GM23338 (cell line): ENCODE measurements at regions not wholly inside any gene's neighbourhood (a gene's known extent, or its start where the extent isn't known, plus 50 kb on each side); places are given as distances from the start of the nearest gene placed in this dataset.

Experiments
- CREB1 ChIP-seq: fragments of 250-450 bp; sonication (Bioruptor Pico); IDR thresholded peaks from 2 replicates; pipeline ENCODE4 v1.5.0; 2020; ENCODE audit warnings: low read depth, mild to moderate bottlenecking, moderate library complexity
- EZH2phosphoT487 ChIP-seq: fragments of 200-600 bp; sonication (generic); IDR thresholded peaks from one replicate; pipeline ENCODE4 v1.8.1; 2018; ENCODE audit warnings: antibody characterized with exemption; ENCODE audit not compliant: unreplicated experiment
- JUNB ChIP-seq: IDR thresholded peaks from one replicate; pipeline ENCODE4 v1.6.1; 2016; ENCODE audit warnings: antibody characterized with exemption; ENCODE audit not compliant: unreplicated experiment
- NANOG ChIP-seq: IDR thresholded peaks from 2 replicates; pipeline ENCODE4 v1.6.1; 2016; ENCODE audit warnings: antibody characterized with exemption, borderline replicate concordance
- ZNF114 ChIP-seq: fragments of 250-450 bp; sonication (Bioruptor Pico); IDR thresholded peaks from 2 replicates; pipeline ENCODE4 v1.5.0; 2020; ENCODE audit warnings: mild to moderate bottlenecking, moderate library complexity
- ZNF331 ChIP-seq: fragments of 250-450 bp; sonication (Bioruptor Pico); IDR thresholded peaks from 2 replicates; pipeline ENCODE4 v1.5.0; 2020; ENCODE audit warnings: low read depth, mild to moderate bottlenecking, moderate library complexity
- TF ChIP-seq, protein P1 (sequence below): fragments of 250-450 bp; sonication (Bioruptor Pico); IDR thresholded peaks from 2 replicates; pipeline ENCODE4 v1.5.0; 2020; ENCODE audit warnings: mild to moderate bottlenecking, moderate library complexity
- TF ChIP-seq, protein P2 (sequence below): IDR thresholded peaks from 2 replicates; pipeline ENCODE4 v1.6.1; 2016; ENCODE audit warnings: antibody characterized with exemption
- TF ChIP-seq, protein P3 (sequence below), 2 experiments: fragments of 200-600 bp in 1 of 2; sonication (generic) in 1 of 2; conservative IDR thresholded peaks; 2 replicates each; pipeline versions ENCODE4 v1.5.1 to v1.6.1; 2016 to 2017; ENCODE audit warnings: antibody characterized with exemption in 2 of 2, low read depth in 2 of 2, mild to moderate bottlenecking in 2 of 2, moderate library complexity in 1 of 2

DNA sequence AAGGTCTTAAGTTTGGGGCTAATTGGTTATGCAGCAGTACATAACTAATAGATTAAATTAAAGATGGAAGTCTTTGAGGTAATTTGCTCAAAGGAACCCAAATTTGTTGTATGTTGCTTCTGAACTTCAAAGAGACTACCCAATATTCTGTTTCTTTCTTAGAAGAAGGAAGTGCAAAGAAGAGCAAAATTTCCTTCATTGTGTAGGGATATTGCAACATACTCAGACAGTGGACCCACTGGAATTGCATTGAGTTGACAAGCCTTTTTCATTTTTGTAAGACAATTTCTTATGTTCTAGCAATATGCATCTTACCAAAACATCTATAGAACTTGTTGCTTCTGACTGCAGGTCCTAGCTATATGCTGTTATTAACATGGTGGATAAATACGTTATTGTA is 527.8 kb downstream of the SH2D4B start (continued):
- TF ChIP-seq, protein P1, sequence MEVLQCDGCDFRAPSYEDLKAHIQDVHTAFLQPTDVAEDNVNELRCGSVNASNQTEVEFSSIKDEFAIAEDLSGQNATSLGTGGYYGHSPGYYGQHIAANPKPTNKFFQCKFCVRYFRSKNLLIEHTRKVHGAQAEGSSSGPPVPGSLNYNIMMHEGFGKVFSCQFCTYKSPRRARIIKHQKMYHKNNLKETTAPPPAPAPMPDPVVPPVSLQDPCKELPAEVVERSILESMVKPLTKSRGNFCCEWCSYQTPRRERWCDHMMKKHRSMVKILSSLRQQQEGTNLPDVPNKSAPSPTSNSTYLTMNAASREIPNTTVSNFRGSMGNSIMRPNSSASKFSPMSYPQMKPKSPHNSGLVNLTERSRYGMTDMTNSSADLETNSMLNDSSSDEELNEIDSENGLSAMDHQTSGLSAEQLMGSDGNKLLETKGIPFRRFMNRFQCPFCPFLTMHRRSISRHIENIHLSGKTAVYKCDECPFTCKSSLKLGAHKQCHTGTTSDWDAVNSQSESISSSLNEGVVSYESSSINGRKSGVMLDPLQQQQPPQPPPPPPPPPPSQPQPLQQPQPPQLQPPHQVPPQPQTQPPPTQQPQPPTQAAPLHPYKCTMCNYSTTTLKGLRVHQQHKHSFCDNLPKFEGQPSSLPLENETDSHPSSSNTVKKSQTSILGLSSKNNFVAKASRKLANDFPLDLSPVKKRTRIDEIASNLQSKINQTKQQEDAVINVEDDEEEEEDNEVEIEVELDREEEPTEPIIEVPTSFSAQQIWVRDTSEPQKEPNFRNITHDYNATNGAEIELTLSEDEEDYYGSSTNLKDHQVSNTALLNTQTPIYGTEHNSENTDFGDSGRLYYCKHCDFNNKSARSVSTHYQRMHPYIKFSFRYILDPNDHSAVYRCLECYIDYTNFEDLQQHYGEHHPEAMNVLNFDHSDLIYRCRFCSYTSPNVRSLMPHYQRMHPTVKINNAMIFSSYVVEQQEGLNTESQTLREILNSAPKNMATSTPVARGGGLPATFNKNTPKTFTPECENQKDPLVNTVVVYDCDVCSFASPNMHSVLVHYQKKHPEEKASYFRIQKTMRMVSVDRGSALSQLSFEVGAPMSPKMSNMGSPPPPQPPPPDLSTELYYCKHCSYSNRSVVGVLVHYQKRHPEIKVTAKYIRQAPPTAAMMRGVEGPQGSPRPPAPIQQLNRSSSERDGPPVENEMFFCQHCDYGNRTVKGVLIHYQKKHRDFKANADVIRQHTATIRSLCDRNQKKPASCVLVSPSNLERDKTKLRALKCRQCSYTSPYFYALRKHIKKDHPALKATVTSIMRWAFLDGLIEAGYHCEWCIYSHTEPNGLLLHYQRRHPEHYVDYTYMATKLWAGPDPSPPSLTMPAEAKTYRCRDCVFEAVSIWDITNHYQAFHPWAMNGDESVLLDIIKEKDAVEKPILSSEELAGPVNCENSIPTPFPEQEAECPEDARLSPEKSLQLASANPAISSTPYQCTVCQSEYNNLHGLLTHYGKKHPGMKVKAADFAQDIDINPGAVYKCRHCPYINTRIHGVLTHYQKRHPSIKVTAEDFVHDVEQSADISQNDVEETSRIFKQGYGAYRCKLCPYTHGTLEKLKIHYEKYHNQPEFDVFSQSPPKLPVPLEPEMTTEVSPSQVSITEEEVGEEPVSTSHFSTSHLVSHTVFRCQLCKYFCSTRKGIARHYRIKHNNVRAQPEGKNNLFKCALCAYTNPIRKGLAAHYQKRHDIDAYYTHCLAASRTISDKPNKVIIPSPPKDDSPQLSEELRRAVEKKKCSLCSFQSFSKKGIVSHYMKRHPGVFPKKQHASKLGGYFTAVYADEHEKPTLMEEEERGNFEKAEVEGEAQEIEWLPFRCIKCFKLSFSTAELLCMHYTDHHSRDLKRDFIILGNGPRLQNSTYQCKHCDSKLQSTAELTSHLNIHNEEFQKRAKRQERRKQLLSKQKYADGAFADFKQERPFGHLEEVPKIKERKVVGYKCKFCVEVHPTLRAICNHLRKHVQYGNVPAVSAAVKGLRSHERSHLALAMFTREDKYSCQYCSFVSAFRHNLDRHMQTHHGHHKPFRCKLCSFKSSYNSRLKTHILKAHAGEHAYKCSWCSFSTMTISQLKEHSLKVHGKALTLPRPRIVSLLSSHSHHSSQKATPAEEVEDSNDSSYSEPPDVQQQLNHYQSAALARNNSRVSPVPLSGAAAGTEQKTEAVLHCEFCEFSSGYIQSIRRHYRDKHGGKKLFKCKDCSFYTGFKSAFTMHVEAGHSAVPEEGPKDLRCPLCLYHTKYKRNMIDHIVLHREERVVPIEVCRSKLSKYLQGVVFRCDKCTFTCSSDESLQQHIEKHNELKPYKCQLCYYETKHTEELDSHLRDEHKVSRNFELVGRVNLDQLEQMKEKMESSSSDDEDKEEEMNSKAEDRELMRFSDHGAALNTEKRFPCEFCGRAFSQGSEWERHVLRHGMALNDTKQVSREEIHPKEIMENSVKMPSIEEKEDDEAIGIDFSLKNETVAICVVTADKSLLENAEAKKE (CRISPR knock-in tag), result no peak
- TF ChIP-seq ZNF331 (CRISPR knock-in tag) (no peak), CREB1 (CRISPR knock-in tag) (no peak), NANOG (no peak), ZNF114 (CRISPR knock-in tag) (no peak), JUNB (no peak), EZH2phosphoT487 (no peak)
- TF ChIP-seq, protein P2, sequence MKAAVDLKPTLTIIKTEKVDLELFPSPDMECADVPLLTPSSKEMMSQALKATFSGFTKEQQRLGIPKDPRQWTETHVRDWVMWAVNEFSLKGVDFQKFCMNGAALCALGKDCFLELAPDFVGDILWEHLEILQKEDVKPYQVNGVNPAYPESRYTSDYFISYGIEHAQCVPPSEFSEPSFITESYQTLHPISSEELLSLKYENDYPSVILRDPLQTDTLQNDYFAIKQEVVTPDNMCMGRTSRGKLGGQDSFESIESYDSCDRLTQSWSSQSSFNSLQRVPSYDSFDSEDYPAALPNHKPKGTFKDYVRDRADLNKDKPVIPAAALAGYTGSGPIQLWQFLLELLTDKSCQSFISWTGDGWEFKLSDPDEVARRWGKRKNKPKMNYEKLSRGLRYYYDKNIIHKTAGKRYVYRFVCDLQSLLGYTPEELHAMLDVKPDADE, result no peak
- TF ChIP-seq, protein P3, sequence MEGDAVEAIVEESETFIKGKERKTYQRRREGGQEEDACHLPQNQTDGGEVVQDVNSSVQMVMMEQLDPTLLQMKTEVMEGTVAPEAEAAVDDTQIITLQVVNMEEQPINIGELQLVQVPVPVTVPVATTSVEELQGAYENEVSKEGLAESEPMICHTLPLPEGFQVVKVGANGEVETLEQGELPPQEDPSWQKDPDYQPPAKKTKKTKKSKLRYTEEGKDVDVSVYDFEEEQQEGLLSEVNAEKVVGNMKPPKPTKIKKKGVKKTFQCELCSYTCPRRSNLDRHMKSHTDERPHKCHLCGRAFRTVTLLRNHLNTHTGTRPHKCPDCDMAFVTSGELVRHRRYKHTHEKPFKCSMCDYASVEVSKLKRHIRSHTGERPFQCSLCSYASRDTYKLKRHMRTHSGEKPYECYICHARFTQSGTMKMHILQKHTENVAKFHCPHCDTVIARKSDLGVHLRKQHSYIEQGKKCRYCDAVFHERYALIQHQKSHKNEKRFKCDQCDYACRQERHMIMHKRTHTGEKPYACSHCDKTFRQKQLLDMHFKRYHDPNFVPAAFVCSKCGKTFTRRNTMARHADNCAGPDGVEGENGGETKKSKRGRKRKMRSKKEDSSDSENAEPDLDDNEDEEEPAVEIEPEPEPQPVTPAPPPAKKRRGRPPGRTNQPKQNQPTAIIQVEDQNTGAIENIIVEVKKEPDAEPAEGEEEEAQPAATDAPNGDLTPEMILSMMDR (conservative IDR thresholded peaks at IDR 0.05; ENCODE audit: low read depth in 2 of 2), result no peak
